Hepatic stellate cell (primary cell): ENCODE measurements at regions not wholly inside any gene's neighbourhood (a gene's known extent, or its start where the extent isn't known, plus 50 kb on each side); places are given as distances from the start of the nearest gene placed in this dataset.

ENCODE experiments used
- DNase-seq: peaks from one replicate; pipeline ENCODE4 v3.0.0; 2011; ENCODE audit warnings: low spot score

DNA sequence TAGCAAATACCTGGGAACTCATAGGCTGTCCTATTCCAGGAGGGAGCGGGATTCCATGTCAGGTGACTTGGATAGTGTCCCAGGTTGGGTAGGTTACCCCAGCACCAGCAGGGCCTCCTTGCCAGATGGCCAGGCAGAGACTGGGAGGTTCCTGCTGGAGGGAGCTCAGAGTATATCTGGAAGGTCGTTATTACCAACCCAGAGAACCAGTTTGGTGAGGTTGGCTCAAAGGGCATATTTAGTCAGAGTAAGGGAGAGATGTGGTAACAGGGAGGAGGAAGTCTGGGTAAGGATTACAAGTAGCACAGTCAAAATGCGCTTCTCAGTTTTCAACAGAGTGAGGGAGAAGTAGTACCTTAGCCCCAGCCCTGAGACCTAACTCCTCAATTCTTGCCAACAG lies 53.3 kb upstream of the LNX1 start:
- no peak for DNase-seq
